GM18873 (cell line): ENCODE measurements at regions not wholly inside any gene's neighbourhood (a gene's known extent, or its start where the extent isn't known, plus 50 kb on each side); places are given as distances from the start of the nearest gene placed in this dataset.

Experiments
- ATAC-seq: cut with Tn5 transposase; IDR thresholded peaks from one replicate; pipeline ENCODE4 v1.9.1; 2021; ENCODE audit warnings: mild to moderate bottlenecking, moderate library complexity, moderate number of reproducible peaks; ENCODE audit not compliant: unreplicated experiment, low FRiP score

- no peak for ATAC-seq
Observed at GRCh38 chr10:125466685-125467084, 216.3 kb downstream of the TEX36 start.

GRCh38 chr10:125462845-125463244, 220.1 kb downstream of the TEX36 start:
- ATAC-seq: no peak

GRCh38 chr10:125460326-125460725, 222.6 kb downstream of the TEX36 start:
- no peak for ATAC-seq

- ATAC-seq: no peak
Observed at GRCh38 chr10:125457406-125457805, 225.6 kb downstream of the TEX36 start.

- no peak for ATAC-seq
Observed at GRCh38 chr10:125455855-125456254, 227.1 kb downstream of the TEX36 start.

- no peak for ATAC-seq
Observed at GRCh38 chr10:125455431-125455830, 227.5 kb downstream of the TEX36 start.

- no peak for ATAC-seq
Observed at GRCh38 chr10:125451319-125451718, 231.6 kb downstream of the TEX36 start.

- ATAC-seq: no peak
Observed at GRCh38 chr10:125450218-125450617, 232.7 kb downstream of the TEX36 start.

- no peak for ATAC-seq
Observed at GRCh38 chr10:125449571-125449970, 233.4 kb downstream of the TEX36 start.

- ATAC-seq: no peak
Observed at GRCh38 chr10:125448596-125448995, 234.4 kb downstream of the TEX36 start.

GRCh38 chr10:125444790-125445189, 238.2 kb downstream of the TEX36 start:
- no peak for ATAC-seq

- ATAC-seq: no peak
Observed at GRCh38 chr10:125442856-125443540, 240.0 kb downstream of the TEX36 start.

- no peak for ATAC-seq
Observed at GRCh38 chr10:125441151-125441550, 241.8 kb downstream of the TEX36 start.

GRCh38 chr10:125431149-125431548, 251.8 kb downstream of the TEX36 start:
- ATAC-seq: no peak

GRCh38 chr10:125428054-125428453, 254.9 kb downstream of the TEX36 start:
- ATAC-seq: no peak

- no peak for ATAC-seq
Observed at GRCh38 chr10:125424191-125424847, 258.6 kb downstream of the TEX36 start.

- no peak for ATAC-seq
Observed at GRCh38 chr10:125423569-125423968, 259.4 kb downstream of the TEX36 start.

- ATAC-seq: no peak
Observed at GRCh38 chr10:125419831-125420230, 259.5 kb upstream of the CTBP2 start.

GRCh38 chr10:125419146-125419545, 258.8 kb upstream of the CTBP2 start:
- ATAC-seq: no peak

GRCh38 chr10:125417605-125418004, 257.2 kb upstream of the CTBP2 start:
- no peak for ATAC-seq

- no peak for ATAC-seq
Observed at GRCh38 chr10:125415964-125416363, 255.6 kb upstream of the CTBP2 start.

GRCh38 chr10:125415006-125415633, 254.8 kb upstream of the CTBP2 start:
- no peak for ATAC-seq
